CD4-positive, alpha-beta T cell (primary cell): ENCODE measurements at regions not wholly inside any gene's neighbourhood (a gene's known extent, or its start where the extent isn't known, plus 50 kb on each side); places are given as distances from the start of the nearest gene placed in this dataset.

Source experiments
- ATAC-seq: fragments of 200-7000 bp; cut with Tn5 transposase; one replicate; pipeline ENCODE4 v1.10.0; 2022; ENCODE audit warnings: mild to moderate bottlenecking; ENCODE audit not compliant: poor library complexity
- CTCF ChIA-PET: fragments of 350-600 bp; sonication (Branson Sonifier 250); formaldehyde crosslinking; loops from one replicate; lab custom pipeline; 2021; ENCODE audit warnings: antibody characterized with exemption, inconsistent platforms; lab: Charles Lee
- POLR2A ChIA-PET: fragments of 350-600 bp; sonication (Branson Sonifier 250); formaldehyde crosslinking; loops from one replicate; lab custom pipeline; 2021; ENCODE audit warnings: antibody characterized with exemption, inconsistent platforms; lab: Charles Lee
- DNase-seq, 14 experiments: peaks; one replicate each; pipeline ENCODE4 v3.0.0-alpha.2; 2013 to 2020; ENCODE audit warnings: mixed read lengths in 2 of 14
- H3K27ac ChIP-seq, 2 donors: one replicate each; pipeline versions ENCODE4 v1.5.1 to v1.7.0; 2013; ENCODE audit warnings: low read length in 2 of 2, low read depth in 1 of 2, mild to moderate bottlenecking in 1 of 2
- H3K27me3 ChIP-seq, 2 experiments: 1 replicate in 1 of 2; 2 replicates in 1 of 2; pipeline versions ENCODE4 v1.6.1 to v1.7.0; 2013; ENCODE audit warnings: low read length in 2 of 2, control low read depth in 1 of 2, mild to moderate bottlenecking in 1 of 2, moderate library complexity in 1 of 2; ENCODE audit not compliant: insufficient read depth in 2 of 2, control insufficient read depth in 1 of 2
- H3K36me3 ChIP-seq: one replicate; pipeline ENCODE4 v1.6.1; 2013; ENCODE audit warnings: low read length, control low read depth; ENCODE audit not compliant: insufficient read depth
- H3K4me1 ChIP-seq: one replicate; pipeline ENCODE4 v1.6.1; 2013; ENCODE audit warnings: low read length, control low read depth; ENCODE audit not compliant: insufficient read depth
- H3K4me3 ChIP-seq: one replicate; pipeline ENCODE4 v1.5.1; 2013; ENCODE audit warnings: mild to moderate bottlenecking, low read length, moderate library complexity
- H3K9me3 ChIP-seq, 2 experiments: 1 replicate in 1 of 2; 2 replicates in 1 of 2; pipeline versions ENCODE4 v1.6.1 to v1.7.0; 2013; ENCODE audit warnings: low read length in 2 of 2, mild to moderate bottlenecking in 2 of 2, control low read depth in 1 of 2, moderate library complexity in 1 of 2; ENCODE audit not compliant: control insufficient read depth in 1 of 2, insufficient read depth in 1 of 2
- H3K27ac Mint-ChIP-seq: one replicate; pipeline ENCODE4 v1.8.0; 2020; ENCODE audit warnings: mixed read lengths
- H3K27me3 Mint-ChIP-seq: one replicate; pipeline ENCODE4 v1.8.0; 2021; ENCODE audit warnings: mixed read lengths
- H3K36me3 Mint-ChIP-seq: one replicate; pipeline ENCODE4 v1.8.0; 2021; ENCODE audit warnings: low read depth, mixed read lengths
- H3K4me1 Mint-ChIP-seq: one replicate; pipeline ENCODE4 v1.8.0; 2021; ENCODE audit warnings: low read depth, mixed read lengths
- H3K4me3 Mint-ChIP-seq: one replicate; pipeline ENCODE4 v1.8.0; 2020; ENCODE audit warnings: mild to moderate bottlenecking, mixed read lengths
- H3K9me3 Mint-ChIP-seq: one replicate; pipeline ENCODE4 v1.8.0; 2020; ENCODE audit warnings: mixed read lengths
- intact Hi-C, 2 experiments: fragments of 100-400 bp; cut with DNase I in 1 of 2; cut with micrococcal nuclease in 1 of 2; formaldehyde crosslinking; loops; one replicate each; pipeline versions ENCODE4 v1.15.1 to v1.9.0; 2023 to 2025; cut with DNase I, micrococcal nuclease
- TF ChIP-seq, protein P1 (sequence below): fragments of 200-600 bp; IDR thresholded peaks from one replicate; pipeline ENCODE4 v1.8.0; 2022; ENCODE audit warnings: antibody characterized with exemption, mild to moderate bottlenecking

DNA sequence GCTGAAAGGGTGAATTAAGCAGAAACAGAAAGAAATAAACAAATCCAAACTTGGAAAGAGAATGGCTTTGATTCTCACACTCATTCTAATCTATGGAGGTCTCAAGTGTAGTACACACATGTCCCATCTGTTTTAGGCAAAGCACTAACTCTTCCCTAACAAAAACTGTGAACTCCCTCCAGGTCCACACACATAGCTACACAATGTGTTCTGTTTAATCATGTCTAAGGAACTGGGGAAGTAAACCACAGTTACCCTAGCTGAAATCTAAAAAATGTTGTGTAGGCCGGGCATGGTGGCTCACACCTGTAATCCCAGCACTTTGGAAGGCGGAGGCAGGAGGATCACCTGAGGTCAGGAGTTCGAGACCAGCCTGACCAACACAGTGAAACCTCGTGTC is 118.7 kb upstream of the FST start:
- H3K4me1 ChIP-seq, result no peaks in the 10 kb centered on the region
- POLR2A ChIA-PET, result no interaction called here
- no peak overlapping the region for H3K27ac Mint-ChIP-seq
- DNase-seq (no peak), ATAC-seq (no peak)
- peaks cover 0 to 3% of the 10 kb centered on the region in 2 experiments for H3K9me3 ChIP-seq
- no peak overlapping the region for H3K4me3 Mint-ChIP-seq
- no peak overlapping the region for H3K4me3 ChIP-seq
- H3K27me3 ChIP-seq, result no peaks in the 10 kb centered on the region
- no peaks in the 10 kb centered on the region for H3K9me3 Mint-ChIP-seq
- no peaks in the 10 kb centered on the region for H3K4me1 Mint-ChIP-seq
- no peaks in the 10 kb centered on the region for H3K36me3 ChIP-seq
- peaks cover 6% of the 10 kb centered on the region for H3K27me3 Mint-ChIP-seq
- H3K27ac ChIP-seq, result no peak overlapping the region
- intact Hi-C loops, result no loop called here
- CTCF ChIA-PET, result no interaction called here
- TF ChIP-seq, protein P1, sequence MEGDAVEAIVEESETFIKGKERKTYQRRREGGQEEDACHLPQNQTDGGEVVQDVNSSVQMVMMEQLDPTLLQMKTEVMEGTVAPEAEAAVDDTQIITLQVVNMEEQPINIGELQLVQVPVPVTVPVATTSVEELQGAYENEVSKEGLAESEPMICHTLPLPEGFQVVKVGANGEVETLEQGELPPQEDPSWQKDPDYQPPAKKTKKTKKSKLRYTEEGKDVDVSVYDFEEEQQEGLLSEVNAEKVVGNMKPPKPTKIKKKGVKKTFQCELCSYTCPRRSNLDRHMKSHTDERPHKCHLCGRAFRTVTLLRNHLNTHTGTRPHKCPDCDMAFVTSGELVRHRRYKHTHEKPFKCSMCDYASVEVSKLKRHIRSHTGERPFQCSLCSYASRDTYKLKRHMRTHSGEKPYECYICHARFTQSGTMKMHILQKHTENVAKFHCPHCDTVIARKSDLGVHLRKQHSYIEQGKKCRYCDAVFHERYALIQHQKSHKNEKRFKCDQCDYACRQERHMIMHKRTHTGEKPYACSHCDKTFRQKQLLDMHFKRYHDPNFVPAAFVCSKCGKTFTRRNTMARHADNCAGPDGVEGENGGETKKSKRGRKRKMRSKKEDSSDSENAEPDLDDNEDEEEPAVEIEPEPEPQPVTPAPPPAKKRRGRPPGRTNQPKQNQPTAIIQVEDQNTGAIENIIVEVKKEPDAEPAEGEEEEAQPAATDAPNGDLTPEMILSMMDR, result no peak
- H3K36me3 Mint-ChIP-seq, result no peaks in the 10 kb centered on the region

DNA sequence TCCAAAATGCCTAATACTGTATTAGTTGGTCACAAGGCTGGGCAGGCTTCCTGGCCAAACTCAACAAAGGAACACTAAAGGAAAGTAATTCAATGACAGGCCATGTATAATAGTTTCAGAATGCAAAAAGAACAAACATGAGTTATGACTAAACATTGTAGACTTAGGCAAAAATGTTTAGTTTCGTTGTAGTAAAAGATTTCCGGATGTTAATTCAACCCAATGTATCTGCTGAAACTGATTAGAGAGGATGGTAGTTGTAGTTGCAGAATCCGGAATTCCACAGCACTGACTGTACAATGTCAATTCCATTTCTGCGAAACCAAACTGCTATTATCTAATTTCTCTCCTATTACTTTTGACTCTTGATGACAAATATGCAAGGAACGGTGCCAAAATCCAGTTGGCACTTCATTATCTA is 117.9 kb upstream of the FST start:
- H3K36me3 Mint-ChIP-seq, result no peaks in the 10 kb centered on the region
- no peak overlapping the region for H3K27ac Mint-ChIP-seq
- ChIA-PET CTCF (interaction anchor here (0.6 kb wide), 1 partner anchor 42 kb away, joined by 3 read pairs; no protein-coding TSS in a partner anchor), POLR2A (no interaction called here)
- H3K27me3 Mint-ChIP-seq, result no peaks in the 10 kb centered on the region
- H3K4me1 Mint-ChIP-seq, result no peaks in the 10 kb centered on the region
- Histone ChIP-seq H3K36me3 (no peaks in the 10 kb centered on the region), H3K27ac (no peak overlapping the region), H3K4me1 (no peaks in the 10 kb centered on the region), H3K9me3 (peaks cover 0 to 3% of the 10 kb centered on the region in 2 experiments), H3K4me3 (no peak overlapping the region), H3K27me3 (no peaks in the 10 kb centered on the region)
- intact Hi-C loops, result no loop called here
- H3K9me3 Mint-ChIP-seq, result no peaks in the 10 kb centered on the region
- no peak overlapping the region for H3K4me3 Mint-ChIP-seq
- TF ChIP-seq, protein P1, result no peak
- ATAC-seq (no peak), DNase-seq (no peak)

DNA sequence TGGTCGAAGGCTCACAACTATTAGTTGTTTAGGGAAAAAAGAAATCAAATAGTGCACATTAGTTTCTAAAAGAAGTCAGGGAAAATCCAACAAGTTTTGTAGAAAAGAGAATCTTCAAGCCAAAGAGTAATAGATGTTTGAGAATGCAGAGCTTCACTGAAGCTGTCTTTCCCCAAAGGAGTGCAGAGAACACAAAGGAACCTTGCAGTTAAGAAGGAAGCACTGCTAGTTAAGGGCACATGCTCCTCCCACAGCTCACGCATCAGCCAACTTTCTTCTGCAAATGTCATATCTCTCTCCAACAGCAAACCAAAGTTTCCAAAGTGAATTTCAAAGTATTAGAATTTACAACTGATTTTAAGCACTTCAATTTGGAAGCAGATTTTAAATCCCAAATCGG is 116.4 kb upstream of the FST start:
- no peak for ATAC-seq
- intact Hi-C loops, result no loop called here
- H3K4me3 Mint-ChIP-seq, result no peak overlapping the region
- no peak overlapping the region for H3K27ac Mint-ChIP-seq
- no peaks in the 10 kb centered on the region for H3K36me3 Mint-ChIP-seq
- Histone ChIP-seq H3K9me3 (no peaks in the 10 kb centered on the region), H3K27ac (no peak overlapping the region), H3K4me3 (no peak overlapping the region), H3K4me1 (no peaks in the 10 kb centered on the region), H3K27me3 (no peaks in the 10 kb centered on the region), H3K36me3 (no peaks in the 10 kb centered on the region)
- TF ChIP-seq, protein P1, result no peak
- ChIA-PET CTCF (no interaction called here), POLR2A (no interaction called here)
- no peaks in the 10 kb centered on the region for H3K4me1 Mint-ChIP-seq
- no peaks in the 10 kb centered on the region for H3K9me3 Mint-ChIP-seq
- DNase-seq, result no peak
- peaks cover 13% of the 10 kb centered on the region for H3K27me3 Mint-ChIP-seq
